GM19455 (cell line): ENCODE measurements at regions not wholly inside any gene's neighbourhood (a gene's known extent, or its start where the extent isn't known, plus 50 kb on each side); places are given as distances from the start of the nearest gene placed in this dataset.
A peak's percentile ranks its signal among the peaks of the same experiment; 100 is the strongest.

Experiments
- ATAC-seq: cut with Tn5 transposase; IDR thresholded peaks from one replicate; pipeline ENCODE4 v1.9.1; 2021; ENCODE audit not compliant: unreplicated experiment

GRCh38 chr15:69955240-69955894 lies 142.3 kb downstream of the TLE3 start:
- ATAC-seq = no peak

GRCh38 chr15:69956417-69956816 lies 141.3 kb downstream of the TLE3 start:
- no peak for ATAC-seq

GRCh38 chr15:69957175-69957574 lies 140.5 kb downstream of the TLE3 start:
- ATAC-seq = no peak

GRCh38 chr15:69958496-69959084 lies 139.1 kb downstream of the TLE3 start:
- no peak for ATAC-seq

- no peak for ATAC-seq
Observed at GRCh38 chr15:69962561-69962960, 135.2 kb downstream of the TLE3 start.

- no peak for ATAC-seq
Observed at GRCh38 chr15:69963385-69963784, 134.3 kb downstream of the TLE3 start.

- no peak for ATAC-seq
Observed at GRCh38 chr15:69971771-69972170, 125.9 kb downstream of the TLE3 start.

- no peak for ATAC-seq
Observed at GRCh38 chr15:69972436-69972835, 125.3 kb downstream of the TLE3 start.

GRCh38 chr15:69973102-69973714 lies 124.5 kb downstream of the TLE3 start:
- ATAC-seq = no peak

- no peak for ATAC-seq
Observed at GRCh38 chr15:69973880-69974279, 123.8 kb downstream of the TLE3 start.

GRCh38 chr15:69974321-69974720 lies 123.4 kb downstream of the TLE3 start:
- ATAC-seq = no peak

- ATAC-seq = no peak
Observed at GRCh38 chr15:69976366-69976994, 121.2 kb downstream of the TLE3 start.

GRCh38 chr15:69978603-69979002 lies 119.1 kb downstream of the TLE3 start:
- ATAC-seq = no peak

- peak; percentile 47 for ATAC-seq
Observed at GRCh38 chr15:69979262-69979661, 118.5 kb downstream of the TLE3 start.

- ATAC-seq = peak; percentile 80
Observed at GRCh38 chr15:69979783-69980182, 117.9 kb downstream of the TLE3 start.

GRCh38 chr15:69980341-69981059 lies 117.2 kb downstream of the TLE3 start:
- ATAC-seq = peak; percentile 31

- ATAC-seq = no peak
Observed at GRCh38 chr15:69982037-69982436, 115.7 kb downstream of the TLE3 start.

- ATAC-seq = no peak
Observed at GRCh38 chr15:69983696-69984265, 113.9 kb downstream of the TLE3 start.

GRCh38 chr15:69987492-69988489 lies 109.9 kb downstream of the TLE3 start:
- ATAC-seq = no peak
